ENCODE measurements at regions not wholly inside any gene's neighbourhood (a gene's known extent, or its start where the extent isn't known, plus 50 kb on each side); places are given as distances from the start of the nearest gene placed in this dataset.

- H3K4me1 ChIP-seq = no peaks in the 10 kb centered on the region
- no peak for TF ChIP-seq CTCF (IDR thresholded peaks at IDR 0.05)
- H3K27ac ChIP-seq = no peak overlapping the region
- DNase-seq = no peak
- intact Hi-C loops (cut with DNase I) = no loop called here
- H3K4me3 ChIP-seq = no peak overlapping the region
- no peak for ATAC-seq
- H3K9me3 ChIP-seq = no peaks in the 10 kb centered on the region
- no peaks in the 10 kb centered on the region for H3K36me3 ChIP-seq
- H3K27me3 ChIP-seq = no peaks in the 10 kb centered on the region
These were observed 107.9 kb upstream of the PALMD start for GRCh38 chr1:99537886-99538617.

GRCh38 chr1:99538618-99538956, 107.3 kb upstream of the PALMD start:
- no peak for DNase-seq
- Histone ChIP-seq H3K27ac (no peak overlapping the region), H3K27me3 (no peaks in the 10 kb centered on the region), H3K36me3 (no peaks in the 10 kb centered on the region), H3K9me3 (no peaks in the 10 kb centered on the region), H3K4me3 (no peak overlapping the region), H3K4me1 (no peaks in the 10 kb centered on the region)
- no peak for ATAC-seq
- no peak for TF ChIP-seq CTCF (IDR thresholded peaks at IDR 0.05)
- intact Hi-C loops (cut with DNase I) = no loop called here

GRCh38 chr1:99539131-99539530, 106.8 kb upstream of the PALMD start:
- Histone ChIP-seq H3K27ac (no peak overlapping the region), H3K4me1 (no peaks in the 10 kb centered on the region), H3K9me3 (no peaks in the 10 kb centered on the region), H3K27me3 (no peaks in the 10 kb centered on the region), H3K36me3 (no peaks in the 10 kb centered on the region), H3K4me3 (no peak overlapping the region)
- DNase-seq (no peak), ATAC-seq (no peak)
- intact Hi-C loops (cut with DNase I) = no loop called here
- TF ChIP-seq CTCF (IDR thresholded peaks at IDR 0.05) = no peak

GRCh38 chr1:99540744-99541143, 105.2 kb upstream of the PALMD start:
- ATAC-seq = no peak
- TF ChIP-seq CTCF (IDR thresholded peaks at IDR 0.05) = no peak
- intact Hi-C loops (cut with DNase I) = no loop called here

GRCh38 chr1:99544328-99544727, 101.6 kb upstream of the PALMD start:
- ATAC-seq (no peak), DNase-seq (no peak)
- no peak for TF ChIP-seq CTCF (IDR thresholded peaks at IDR 0.05)
- Histone ChIP-seq H3K4me3 (no peak overlapping the region), H3K27ac (no peak overlapping the region), H3K27me3 (no peaks in the 10 kb centered on the region), H3K4me1 (no peaks in the 10 kb centered on the region), H3K36me3 (no peaks in the 10 kb centered on the region), H3K9me3 (no peaks in the 10 kb centered on the region)
- intact Hi-C loops (cut with DNase I) = no loop called here

More at GRCh38 chr1:99540744-99541143, 105.2 kb upstream of the PALMD start:
- no peak for DNase-seq
- Histone ChIP-seq H3K36me3 (no peaks in the 10 kb centered on the region), H3K27me3 (no peaks in the 10 kb centered on the region), H3K4me3 (no peak overlapping the region), H3K27ac (no peak overlapping the region), H3K9me3 (no peaks in the 10 kb centered on the region), H3K4me1 (no peaks in the 10 kb centered on the region)

Measured in left lung (tissue), 4 donors.